Suprapubic skin (tissue), 4 donors: ENCODE measurements at regions not wholly inside any gene's neighbourhood (a gene's known extent, or its start where the extent isn't known, plus 50 kb on each side); places are given as distances from the start of the nearest gene placed in this dataset.

Source experiments
- DNase-seq, 2 donors: peaks; one replicate each; pipeline ENCODE4 v3.0.0-alpha.2; 2019; ENCODE audit warnings: low spot score in 2 of 2
- H3K27ac ChIP-seq: fragments of 200-600 bp; sonication (generic); one replicate; pipeline ENCODE4 v1.5.1; 2019
- H3K27me3 ChIP-seq: fragments of 200-600 bp; sonication (generic); one replicate; pipeline ENCODE4 v1.5.1; 2019
- H3K36me3 ChIP-seq: fragments of 200-600 bp; sonication (generic); one replicate; pipeline ENCODE4 v1.5.1; 2019
- H3K4me1 ChIP-seq: fragments of 200-600 bp; sonication (generic); one replicate; pipeline ENCODE4 v1.5.1; 2019
- H3K4me3 ChIP-seq: fragments of 200-600 bp; sonication (generic); one replicate; pipeline ENCODE4 v1.5.1; 2019; ENCODE audit warnings: mild to moderate bottlenecking
- H3K9me3 ChIP-seq: fragments of 200-600 bp; sonication (generic); one replicate; pipeline ENCODE4 v1.5.1; 2019
- EP300 ChIP-seq: sonication (generic); formaldehyde crosslinking; IDR thresholded peaks from one replicate; pipeline ENCODE4 v1.6.1; 2017; ENCODE audit warnings: antibody characterized with exemption
- POLR2A ChIP-seq, 2 donors: fragments of 450-650 bp; IDR thresholded peaks; one replicate each; pipeline ENCODE4 v1.6.1; 2017; ENCODE audit warnings: antibody characterized with exemption in 2 of 2, mild to moderate bottlenecking in 2 of 2, moderate library complexity in 2 of 2
- POLR2AphosphoS5 ChIP-seq, 3 donors: sonication (generic); formaldehyde crosslinking; IDR thresholded peaks; one replicate each; pipeline ENCODE4 v1.6.1; 2017; ENCODE audit warnings: antibody characterized with exemption in 3 of 3
- WGBS: methylation state at CpG from one replicate; pipeline ENCODE4 v1.1.5; 2018; 5-methylcytosine and 5-hydroxymethylcytosine counted together
- TF ChIP-seq, protein P1 (sequence below), 2 donors: fragments of 200-600 bp in 1 of 2; fragments of 450-650 bp in 1 of 2; sonication (generic) in 1 of 2; IDR thresholded peaks; one replicate each; pipeline ENCODE4 v1.5.1; 2016 to 2019; ENCODE audit warnings: antibody characterized with exemption in 2 of 2, mild to moderate bottlenecking in 1 of 2, moderate library complexity in 1 of 2

DNA sequence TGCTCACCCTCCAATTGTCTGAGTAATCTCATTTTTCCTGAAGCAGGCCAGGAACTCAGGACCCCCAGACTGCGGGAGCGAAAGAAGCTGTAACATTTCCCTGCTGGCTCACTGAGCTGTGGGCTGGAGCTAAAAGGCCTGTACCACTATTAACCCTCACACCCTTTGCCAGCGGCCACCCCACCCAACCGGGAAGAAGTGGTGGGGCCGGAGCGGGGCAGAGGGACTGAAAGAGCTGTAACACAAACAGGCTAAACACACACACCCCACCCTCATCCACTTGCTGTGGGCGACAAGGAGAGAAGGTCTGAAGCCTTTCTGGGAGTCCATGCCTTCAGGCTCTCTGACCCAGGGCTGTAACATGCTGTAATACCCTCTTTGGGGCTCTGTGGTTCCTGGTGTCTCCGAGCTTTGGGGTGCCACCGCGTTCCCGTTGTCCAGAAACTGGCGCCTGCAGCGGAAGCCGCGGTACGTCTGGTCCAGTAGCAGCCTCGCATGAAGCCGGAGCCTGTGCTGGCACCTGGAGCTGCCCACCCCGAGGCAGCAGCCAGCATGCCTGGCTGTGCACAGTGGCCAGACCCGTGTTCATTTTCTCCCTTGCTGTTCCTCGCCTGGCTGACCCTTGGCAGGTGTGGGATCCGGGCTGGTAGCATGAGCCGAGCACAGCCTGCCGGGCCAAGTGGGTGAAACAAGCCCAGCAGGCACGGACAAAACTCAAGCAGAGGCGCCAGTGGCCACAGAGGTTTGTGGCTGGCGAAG, 345.5 kb upstream of the MGAT4C start:
- H3K36me3 ChIP-seq = no peaks in the 10 kb centered on the region
- H3K27me3 ChIP-seq = no peaks in the 10 kb centered on the region
- DNase-seq = peak in 1 of 2 donors; percentile 54
- WGBS = 91% methylated on average over 17 of the region's 27 CpGs
- no peaks in the 10 kb centered on the region for H3K4me1 ChIP-seq
- no peak for TF ChIP-seq POLR2AphosphoS5 (IDR thresholded peaks at IDR 0.05)
- no peak for TF ChIP-seq EP300
- TF ChIP-seq, protein P1, sequence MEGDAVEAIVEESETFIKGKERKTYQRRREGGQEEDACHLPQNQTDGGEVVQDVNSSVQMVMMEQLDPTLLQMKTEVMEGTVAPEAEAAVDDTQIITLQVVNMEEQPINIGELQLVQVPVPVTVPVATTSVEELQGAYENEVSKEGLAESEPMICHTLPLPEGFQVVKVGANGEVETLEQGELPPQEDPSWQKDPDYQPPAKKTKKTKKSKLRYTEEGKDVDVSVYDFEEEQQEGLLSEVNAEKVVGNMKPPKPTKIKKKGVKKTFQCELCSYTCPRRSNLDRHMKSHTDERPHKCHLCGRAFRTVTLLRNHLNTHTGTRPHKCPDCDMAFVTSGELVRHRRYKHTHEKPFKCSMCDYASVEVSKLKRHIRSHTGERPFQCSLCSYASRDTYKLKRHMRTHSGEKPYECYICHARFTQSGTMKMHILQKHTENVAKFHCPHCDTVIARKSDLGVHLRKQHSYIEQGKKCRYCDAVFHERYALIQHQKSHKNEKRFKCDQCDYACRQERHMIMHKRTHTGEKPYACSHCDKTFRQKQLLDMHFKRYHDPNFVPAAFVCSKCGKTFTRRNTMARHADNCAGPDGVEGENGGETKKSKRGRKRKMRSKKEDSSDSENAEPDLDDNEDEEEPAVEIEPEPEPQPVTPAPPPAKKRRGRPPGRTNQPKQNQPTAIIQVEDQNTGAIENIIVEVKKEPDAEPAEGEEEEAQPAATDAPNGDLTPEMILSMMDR (IDR thresholded peaks at IDR 0.05) = no peak
- no peak for TF ChIP-seq POLR2A (IDR thresholded peaks at IDR 0.05)
- no peak overlapping the region for H3K27ac ChIP-seq
- H3K4me3 ChIP-seq = no peak overlapping the region
- peaks cover 2% of the 10 kb centered on the region for H3K9me3 ChIP-seq

DNA sequence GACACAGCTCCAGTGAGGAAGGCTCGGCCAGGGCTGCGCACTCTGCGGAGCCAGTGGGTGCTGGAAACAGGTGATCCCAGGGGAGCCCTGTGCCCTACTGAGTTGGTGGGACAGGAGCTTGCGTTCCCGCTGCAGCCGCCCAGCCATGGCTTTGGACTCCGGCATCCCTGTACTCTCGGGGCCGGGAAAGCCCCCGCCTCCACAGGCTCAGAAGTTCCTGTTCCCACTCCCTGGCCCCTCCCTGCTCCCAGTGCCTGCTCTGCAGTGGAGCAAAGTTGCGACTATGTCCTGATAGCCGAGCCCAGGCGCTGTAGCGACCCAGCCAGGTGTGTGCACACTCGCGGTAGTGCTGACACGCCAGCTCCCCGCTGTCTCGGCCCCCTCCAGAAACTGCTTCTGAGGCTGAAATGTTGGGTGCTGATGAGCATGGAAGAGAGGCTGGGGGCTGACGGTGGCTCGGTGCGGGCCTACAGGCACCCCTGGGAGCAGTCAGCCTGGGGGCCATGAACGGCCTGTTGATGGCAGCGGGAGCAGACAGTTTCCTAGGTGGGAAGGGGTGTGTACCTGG, 344.6 kb upstream of the MGAT4C start:
- no peak overlapping the region for H3K4me3 ChIP-seq
- peaks cover 2% of the 10 kb centered on the region for H3K9me3 ChIP-seq
- no peaks in the 10 kb centered on the region for H3K4me1 ChIP-seq
- peak in 1 of 2 donors; percentile 73 for DNase-seq
- H3K27ac ChIP-seq = no peak overlapping the region
- TF ChIP-seq, protein P1 (IDR thresholded peaks at IDR 0.05) = no peak
- no peak for TF ChIP-seq POLR2AphosphoS5 (IDR thresholded peaks at IDR 0.05)
- TF ChIP-seq POLR2A (IDR thresholded peaks at IDR 0.05) = no peak
- no peak for TF ChIP-seq EP300
- 94% methylated on average over 14 of the region's 24 CpGs for WGBS
- H3K27me3 ChIP-seq = no peaks in the 10 kb centered on the region
- H3K36me3 ChIP-seq = no peaks in the 10 kb centered on the region

DNA sequence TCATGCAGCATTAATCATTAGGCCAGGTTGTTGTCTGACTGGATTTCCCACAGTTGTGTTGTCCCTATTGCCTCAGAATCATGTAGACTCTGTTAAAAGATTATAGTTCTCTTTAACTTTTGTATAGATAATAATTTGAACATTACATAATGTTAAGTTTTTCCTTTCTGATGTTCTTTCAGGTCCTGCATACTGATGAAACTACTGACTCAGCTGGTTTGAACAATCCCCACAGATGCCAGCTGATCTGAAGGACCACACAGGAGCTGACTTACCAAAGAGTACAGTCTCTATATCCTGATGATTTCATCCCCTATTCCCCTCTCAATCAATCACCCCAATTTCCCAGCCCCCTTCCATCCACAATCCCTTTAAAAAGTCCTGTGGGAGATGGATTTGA, 341.2 kb upstream of the MGAT4C start:
- H3K27me3 ChIP-seq = no peaks in the 10 kb centered on the region
- no peak for DNase-seq
- no peak for TF ChIP-seq EP300
- TF ChIP-seq, protein P1 (IDR thresholded peaks at IDR 0.05) = no peak
- TF ChIP-seq POLR2A (IDR thresholded peaks at IDR 0.05) = no peak
- no peak for TF ChIP-seq POLR2AphosphoS5 (IDR thresholded peaks at IDR 0.05)
- no peaks in the 10 kb centered on the region for H3K4me1 ChIP-seq
- H3K27ac ChIP-seq = no peak overlapping the region
- H3K9me3 ChIP-seq = peaks cover 2% of the 10 kb centered on the region
- no peaks in the 10 kb centered on the region for H3K36me3 ChIP-seq
- no peak overlapping the region for H3K4me3 ChIP-seq

DNA sequence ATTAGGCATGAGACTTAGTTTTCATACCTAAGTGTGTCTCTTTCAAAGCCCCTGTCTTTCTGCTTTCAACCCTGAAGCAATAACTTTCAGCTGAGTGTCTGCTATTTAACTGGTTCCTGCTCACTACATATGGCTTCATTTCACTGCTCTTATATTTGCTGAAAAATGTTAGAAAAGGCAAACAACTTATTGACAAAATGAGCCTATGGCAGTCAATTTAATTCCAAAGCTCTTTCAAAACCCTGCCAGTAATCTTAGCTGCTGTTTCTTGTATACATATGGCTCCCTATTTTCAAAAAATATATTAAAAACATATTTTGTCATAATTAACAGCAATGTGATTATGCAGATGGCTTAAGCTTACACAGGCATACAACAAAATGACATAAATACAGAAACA, 334.1 kb upstream of the MGAT4C start:
- TF ChIP-seq POLR2AphosphoS5 (IDR thresholded peaks at IDR 0.05) = no peak
- no peak for TF ChIP-seq POLR2A (IDR thresholded peaks at IDR 0.05)
- TF ChIP-seq, protein P1 (IDR thresholded peaks at IDR 0.05) = no peak
- TF ChIP-seq EP300 = no peak
- Histone ChIP-seq H3K9me3 (no peaks in the 10 kb centered on the region), H3K27me3 (no peaks in the 10 kb centered on the region), H3K4me3 (no peak overlapping the region), H3K36me3 (no peaks in the 10 kb centered on the region), H3K27ac (no peak overlapping the region), H3K4me1 (no peaks in the 10 kb centered on the region)
- no peak for DNase-seq

DNA sequence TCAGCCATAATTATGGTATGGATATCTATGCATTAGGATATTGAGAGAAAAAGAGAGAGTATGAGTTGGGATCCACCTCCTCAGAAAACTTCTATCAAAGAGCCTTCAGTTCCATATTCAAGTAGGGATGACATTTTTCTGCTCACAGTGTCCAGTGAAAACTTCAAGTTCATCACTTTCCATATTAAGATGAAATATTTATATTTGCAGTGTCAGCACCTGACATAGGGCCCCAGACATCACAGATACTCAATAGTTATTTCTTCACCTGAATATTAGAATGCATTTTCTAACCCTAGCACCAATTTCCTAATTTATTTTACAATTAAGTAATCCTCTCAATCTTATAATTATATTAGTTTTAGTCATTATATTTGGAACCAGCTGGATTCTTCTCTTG, 318.0 kb upstream of the MGAT4C start:
- TF ChIP-seq EP300 (no peak), POLR2A (IDR thresholded peaks at IDR 0.05) (no peak), POLR2AphosphoS5 (IDR thresholded peaks at IDR 0.05) (no peak)
- TF ChIP-seq, protein P1 (IDR thresholded peaks at IDR 0.05) = no peak
- Histone ChIP-seq H3K4me1 (no peaks in the 10 kb centered on the region), H3K27ac (no peak overlapping the region), H3K27me3 (no peaks in the 10 kb centered on the region), H3K4me3 (no peak overlapping the region), H3K9me3 (no peaks in the 10 kb centered on the region), H3K36me3 (no peaks in the 10 kb centered on the region)
- DNase-seq = no peak
